Adrenal gland (tissue), 5 donors: ENCODE measurements at regions not wholly inside any gene's neighbourhood (a gene's known extent, or its start where the extent isn't known, plus 50 kb on each side); places are given as distances from the start of the nearest gene placed in this dataset.

Experiments
- CTCF ChIP-seq, 6 experiments: fragments of 450-650 bp in 4 of 6; fragments of 200-600 bp in 2 of 6; sonication (generic) in 1 of 6; IDR thresholded peaks; 1 replicate in 5 of 6; 2 replicates in 1 of 6; pipeline versions ENCODE4 v1.5.1 to v1.8.0; 2016 to 2021; ENCODE audit warnings: antibody characterized with exemption in 6 of 6, mild to moderate bottlenecking in 2 of 6, moderate library complexity in 1 of 6
- POLR2A ChIP-seq, 2 donors: fragments of 450-650 bp; IDR thresholded peaks; one replicate each; pipeline ENCODE4 v1.6.1; 2017; ENCODE audit warnings: antibody characterized with exemption in 2 of 2, mild to moderate bottlenecking in 2 of 2, moderate library complexity in 1 of 2
- donor health status: DM: no; HTN: no; CAD: no.

- TF ChIP-seq CTCF (IDR thresholded peaks at IDR 0.05): no peak
- TF ChIP-seq POLR2A (IDR thresholded peaks at IDR 0.05): no peak
Observed at GRCh38 chr6:164130585-164130984, 716.1 kb downstream of the QKI start.
